HepG2 (cell line): ENCODE measurements at regions not wholly inside any gene's neighbourhood (a gene's known extent, or its start where the extent isn't known, plus 50 kb on each side); places are given as distances from the start of the nearest gene placed in this dataset.

Experiments used
- ATAC-seq: fragments of 200-7000 bp; cut with Tn5 transposase; 3 replicates; pipeline ENCODE4 v1.9.1; 2020; ENCODE audit warnings: mild to moderate bottlenecking, moderate library complexity
- BruUV-seq: library from RNA; stranded (reverse); fragments of 400-500 nt; replicated peaks from 2 replicates; lab custom pipeline; 2021; lab: Mats Ljungman, UMichigan
- CTCF ChIA-PET: fragments of 300-600 bp; formaldehyde crosslinking; extraction: SDS; loops from one replicate; lab custom pipeline; 2021; ENCODE audit warnings: low total read pairs, inconsistent platforms, low intra/inter-chr PET ratio; lab: Yijun Ruan, JAX
- POLR2A ChIA-PET: fragments of 350-600 bp; sonication (Branson Sonifier 250); formaldehyde crosslinking; loops from one replicate; lab custom pipeline; 2020; ENCODE audit warnings: antibody characterized with exemption, inconsistent platforms; lab: Yijun Ruan, JAX
- DNase-seq: peaks from one replicate; pipeline ENCODE4 v3.0.0-alpha.2; 2015; ENCODE audit warnings: low spot score
- FAIRE-seq: peaks from 3 replicates; lab custom pipeline; 2011; peaks lifted over from hg19 to GRCh38; lab: Jason Lieb, UNC
- H2AFZ ChIP-seq: one replicate; pipeline ENCODE4 v1.6.1; 2011; ENCODE audit warnings: low read length, inconsistent platforms
- H3K27ac ChIP-seq: fragments of 300-600 bp; 3 replicates; pipeline ENCODE4 v1.8.0; 2011; ENCODE audit warnings: mixed run types, mild to moderate bottlenecking, mixed read lengths, low read length, inconsistent platforms; ENCODE audit not compliant: insufficient read depth; ENCODE audit errors: extremely low read length
- H3K27me3 ChIP-seq, 2 experiments: fragments of 200-600 bp in 1 of 2; 2 replicates in 1 of 2; 3 replicates in 1 of 2; pipeline versions ENCODE4 v1.6.0 to v1.8.0; 2011; ENCODE audit warnings: low read length in 2 of 2, mild to moderate bottlenecking in 2 of 2, moderate library complexity in 2 of 2, inconsistent platforms in 1 of 2; ENCODE audit not compliant: insufficient read depth in 2 of 2, control insufficient read depth in 1 of 2
- H3K36me3 ChIP-seq, 2 experiments: fragments of 200-600 bp in 1 of 2; replicated peaks in 1 of 2; 2 replicates in 1 of 2; 3 replicates in 1 of 2; pipeline versions ENCODE4 v1.5.1 to v1.8.0; 2011; ENCODE audit warnings: low read length in 2 of 2, inconsistent platforms in 1 of 2; ENCODE audit not compliant: insufficient read depth in 2 of 2, control insufficient read depth in 1 of 2
- H3K4me1 ChIP-seq: 2 replicates; pipeline ENCODE4 v1.5.1; 2012; ENCODE audit warnings: low read length, inconsistent platforms; ENCODE audit not compliant: insufficient read depth
- H3K4me2 ChIP-seq: 2 replicates; pipeline ENCODE4 v1.6.0; 2011; ENCODE audit warnings: low read depth, low read length, inconsistent platforms
- H3K4me3 ChIP-seq, 3 experiments: fragments of 200-600 bp in 1 of 3; sonication (generic), shearing (Covaris generic) in 1 of 3; replicated peaks in 1 of 3; 2 replicates each; pipeline ENCODE4 v1.5.1; 2011 to 2016; ENCODE audit warnings: low read length in 3 of 3, inconsistent platforms in 2 of 3, low read depth in 2 of 3, mild to moderate bottlenecking in 2 of 3, control low read depth in 1 of 3, mixed read lengths in 1 of 3; ENCODE audit not compliant: insufficient read depth in 1 of 3
- H3K79me2 ChIP-seq: one replicate; pipeline ENCODE4 v1.6.1; 2011; ENCODE audit warnings: low read length, inconsistent platforms; ENCODE audit not compliant: insufficient read depth
- H3K9ac ChIP-seq: 2 replicates; pipeline ENCODE4 v1.6.0; 2011; ENCODE audit warnings: mild to moderate bottlenecking, low read depth, low read length, inconsistent platforms; ENCODE audit not compliant: insufficient read depth
- H3K9me3 ChIP-seq: 2 replicates; pipeline ENCODE4 v1.5.1; 2012; ENCODE audit warnings: mild to moderate bottlenecking, low read length
- H4K20me1 ChIP-seq: 2 replicates; pipeline ENCODE4 v1.6.0; 2011; ENCODE audit warnings: inconsistent platforms, mild to moderate bottlenecking, low read length, moderate library complexity; ENCODE audit not compliant: insufficient read depth
- ATF7 ChIP-seq, 2 experiments: fragments of 450-650 bp in 1 of 2; sonication (generic) in 1 of 2; formaldehyde crosslinking in 1 of 2; IDR thresholded peaks; 2 replicates each; pipeline versions ENCODE4 v1.4.0 to v1.6.1; 2016 to 2020; ENCODE audit warnings: antibody characterized with exemption in 1 of 2, mild to moderate bottlenecking in 1 of 2, missing genetic modification reagents in 1 of 2
- CENPX ChIP-seq: sonication (generic); formaldehyde crosslinking; IDR thresholded peaks from 2 replicates; pipeline ENCODE4 v1.9.0; 2021; ENCODE audit warnings: mild to moderate bottlenecking, missing genetic modification reagents, moderate library complexity
- HMGA1 ChIP-seq: sonication (generic); formaldehyde crosslinking; conservative IDR thresholded peaks from 2 replicates; pipeline ENCODE4 v1.4.0; 2020; ENCODE audit warnings: missing genetic modification reagents
- KAT7 ChIP-seq: IDR thresholded peaks from 2 replicates; pipeline ENCODE4 v1.6.1; 2018; ENCODE audit warnings: borderline replicate concordance, missing compliant biosample characterization
- KLF16 ChIP-seq, 2 experiments: sonication (generic) in 1 of 2; formaldehyde crosslinking in 1 of 2; IDR thresholded peaks; 2 replicates each; pipeline versions ENCODE4 v1.6.1 to v1.8.0; 2016 to 2023; ENCODE audit warnings: missing genetic modification reagents in 2 of 2, missing compliant biosample characterization in 1 of 2
- RFX1 ChIP-seq: fragments of 450-650 bp; IDR thresholded peaks from 2 replicates; pipeline ENCODE4 v1.6.1; 2017
- SP5 ChIP-seq: IDR thresholded peaks from 2 replicates; pipeline ENCODE4 v1.6.1; 2016; ENCODE audit warnings: low read depth, borderline replicate concordance
- ZNF251 ChIP-seq: sonication (generic); formaldehyde crosslinking; IDR thresholded peaks from 2 replicates; pipeline ENCODE4 v1.9.0; 2021; ENCODE audit warnings: mild to moderate bottlenecking, missing genetic modification reagents
- ZNF367 ChIP-seq: sonication (generic); formaldehyde crosslinking; IDR thresholded peaks from 2 replicates; pipeline ENCODE4 v1.4.0; 2020; ENCODE audit warnings: missing genetic modification reagents, borderline replicate concordance
- WGBS: methylation state at CpG from one replicate; pipeline ENCODE4 v1.1.6; 2017; ENCODE audit warnings: low lambda C conversion rate; 5-methylcytosine and 5-hydroxymethylcytosine counted together
- in situ Hi-C: cut with HindIII; loops from 2 replicates; pipeline ENCODE4 v1.10.0; 2017; ENCODE audit warnings: low pct_unique_long_range_greater_than_20kb; ENCODE audit not compliant: extremely low pct_ligation_motif_present
- intact Hi-C: fragments of 100-400 bp; cut with micrococcal nuclease; formaldehyde crosslinking; loops from one replicate; pipeline ENCODE4 v1.10.0; 2022; ENCODE audit not compliant: unreplicated experiment
- TF ChIP-seq, protein P1 (sequence below): sonication (generic); formaldehyde crosslinking; IDR thresholded peaks from 2 replicates; pipeline ENCODE4 v1.4.0; 2020; ENCODE audit warnings: missing genetic modification reagents
- TF ChIP-seq, protein P2 (sequence below): sonication (generic); formaldehyde crosslinking; IDR thresholded peaks from 2 replicates; pipeline ENCODE4 v1.5.0; 2020; ENCODE audit warnings: missing genetic modification reagents

DNA sequence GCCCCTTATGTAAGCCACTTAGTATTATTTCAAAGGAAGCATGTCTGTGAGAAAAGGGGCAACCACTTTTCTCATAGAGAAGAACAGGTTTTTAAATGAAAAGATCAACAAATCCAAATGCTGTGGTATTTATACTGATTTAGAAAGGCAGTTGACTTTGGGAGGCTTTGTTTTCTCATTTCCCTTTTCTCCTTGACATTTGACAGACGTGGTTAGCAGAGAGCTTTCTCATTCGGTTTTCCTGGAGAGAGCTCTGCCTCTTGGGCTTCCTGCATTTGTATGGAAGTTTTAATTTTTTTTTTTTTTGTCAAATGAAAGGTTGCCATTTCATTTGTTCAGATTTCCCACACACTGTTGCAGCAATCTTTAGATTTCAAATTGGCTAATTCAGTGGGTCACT, 62.5 kb downstream of the EXOSC2 start:
- no TSS peak for BruUV-seq
- no peak overlapping the region for H3K4me3 ChIP-seq
- no peaks in the 10 kb centered on the region for H3K4me1 ChIP-seq
- no peak overlapping the region for H3K9ac ChIP-seq
- H3K9me3 ChIP-seq: no peaks in the 10 kb centered on the region
- ATAC-seq (no peak), FAIRE-seq (no peak), DNase-seq (no peak)
- peaks cover 4% of the 10 kb centered on the region; the same call in 1 of the 2 replicates for H4K20me1 ChIP-seq
- no peak overlapping the region for H3K4me2 ChIP-seq
- H2AFZ ChIP-seq: no peak overlapping the region
- WGBS: 73% methylated on average over 2 of the region's 2 CpGs
- TF ChIP-seq RFX1 (no peak), ATF7 (IDR thresholded peaks at IDR 0.05) (no peak), ATF7 (CRISPR knock-in tag; IDR thresholded peaks at IDR 0.05) (no peak), KLF16 (CRISPR knock-in tag; IDR thresholded peaks at IDR 0.05) (no peak), SP5 (CRISPR knock-in tag) (no peak), KAT7 (CRISPR knock-in tag) (no peak), CENPX (no peak), ZNF251 (CRISPR knock-in tag) (no peak), HMGA1 (CRISPR knock-in tag) (no peak), ZNF367 (CRISPR knock-in tag) (no peak)
- TF ChIP-seq, protein P1, sequence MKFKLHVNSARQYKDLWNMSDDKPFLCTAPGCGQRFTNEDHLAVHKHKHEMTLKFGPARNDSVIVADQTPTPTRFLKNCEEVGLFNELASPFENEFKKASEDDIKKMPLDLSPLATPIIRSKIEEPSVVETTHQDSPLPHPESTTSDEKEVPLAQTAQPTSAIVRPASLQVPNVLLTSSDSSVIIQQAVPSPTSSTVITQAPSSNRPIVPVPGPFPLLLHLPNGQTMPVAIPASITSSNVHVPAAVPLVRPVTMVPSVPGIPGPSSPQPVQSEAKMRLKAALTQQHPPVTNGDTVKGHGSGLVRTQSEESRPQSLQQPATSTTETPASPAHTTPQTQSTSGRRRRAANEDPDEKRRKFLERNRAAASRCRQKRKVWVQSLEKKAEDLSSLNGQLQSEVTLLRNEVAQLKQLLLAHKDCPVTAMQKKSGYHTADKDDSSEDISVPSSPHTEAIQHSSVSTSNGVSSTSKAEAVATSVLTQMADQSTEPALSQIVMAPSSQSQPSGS: no peak
- TF ChIP-seq, protein P2, sequence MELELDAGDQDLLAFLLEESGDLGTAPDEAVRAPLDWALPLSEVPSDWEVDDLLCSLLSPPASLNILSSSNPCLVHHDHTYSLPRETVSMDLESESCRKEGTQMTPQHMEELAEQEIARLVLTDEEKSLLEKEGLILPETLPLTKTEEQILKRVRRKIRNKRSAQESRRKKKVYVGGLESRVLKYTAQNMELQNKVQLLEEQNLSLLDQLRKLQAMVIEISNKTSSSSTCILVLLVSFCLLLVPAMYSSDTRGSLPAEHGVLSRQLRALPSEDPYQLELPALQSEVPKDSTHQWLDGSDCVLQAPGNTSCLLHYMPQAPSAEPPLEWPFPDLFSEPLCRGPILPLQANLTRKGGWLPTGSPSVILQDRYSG (CRISPR knock-in tag): no peak
- CTCF ChIA-PET: no interaction called here
- no peak overlapping the region for H3K27ac ChIP-seq
- no peaks in the 10 kb centered on the region for H3K27me3 ChIP-seq
- no peaks in the 10 kb centered on the region; a peak in 1 of 5 replicates for H3K36me3 ChIP-seq
- H3K79me2 ChIP-seq: peaks cover 5% of the 10 kb centered on the region
- in situ Hi-C loops: no loop called here
- intact Hi-C loops: no loop called here
- POLR2A ChIA-PET: no interaction called here
